Small intestine (tissue), 7 donors: ENCODE measurements at regions not wholly inside any gene's neighbourhood (a gene's known extent, or its start where the extent isn't known, plus 50 kb on each side); places are given as distances from the start of the nearest gene placed in this dataset.

Source experiments
- DNase-seq, 2 donors: peaks; one replicate each; pipeline versions ENCODE4 v3.0.0 to v3.0.0-alpha.2; 2013
- FAIRE-seq: peaks from 2 replicates; lab custom pipeline; 2012; peaks lifted over from hg19 to GRCh38; lab: Jason Lieb, UNC
- H3K27ac ChIP-seq, 3 donors: one replicate each; pipeline ENCODE4 v1.5.1; 2013; ENCODE audit warnings: low read length in 2 of 3, mild to moderate bottlenecking in 2 of 3, control low read depth in 1 of 3, inconsistent platforms in 1 of 3, low read depth in 1 of 3, moderate library complexity in 1 of 3
- H3K27me3 ChIP-seq, 3 donors: one replicate each; pipeline ENCODE4 v1.6.1; 2013; ENCODE audit warnings: low read length in 3 of 3, inconsistent platforms in 1 of 3; ENCODE audit not compliant: control insufficient read depth in 3 of 3, insufficient read depth in 3 of 3
- H3K36me3 ChIP-seq, 3 donors: one replicate each; pipeline ENCODE4 v1.6.1; 2013; ENCODE audit warnings: low read length in 3 of 3, inconsistent platforms in 1 of 3, low read depth in 1 of 3, mild to moderate bottlenecking in 1 of 3, moderate library complexity in 1 of 3; ENCODE audit not compliant: control insufficient read depth in 3 of 3, insufficient read depth in 2 of 3
- H3K4me1 ChIP-seq, 3 donors: one replicate each; pipeline ENCODE4 v1.6.1; 2013; ENCODE audit warnings: low read length in 2 of 3, inconsistent platforms in 1 of 3, low read depth in 1 of 3, mild to moderate bottlenecking in 1 of 3, moderate library complexity in 1 of 3; ENCODE audit not compliant: control insufficient read depth in 3 of 3, insufficient read depth in 2 of 3
- H3K4me3 ChIP-seq, 3 donors: one replicate each; pipeline ENCODE4 v1.5.1; 2013; ENCODE audit warnings: low read length in 3 of 3, control low read depth in 1 of 3, inconsistent platforms in 1 of 3, low read depth in 1 of 3, mild to moderate bottlenecking in 1 of 3, moderate library complexity in 1 of 3
- H3K9me3 ChIP-seq, 2 donors: one replicate each; pipeline ENCODE4 v1.6.1; 2013; ENCODE audit warnings: low read depth in 1 of 2, low read length in 1 of 2; ENCODE audit not compliant: control insufficient read depth in 2 of 2, insufficient read depth in 1 of 2
- WGBS, 3 donors: extraction: QIAGEN DNeasy Blood & Tissue Kit; methylation state at CpG; one replicate each; pipeline ENCODE4 v1.1.7; 2013; 5-methylcytosine and 5-hydroxymethylcytosine counted together
- donor health status: healthy with polysubstance abuse.
- donor health status: control.
- donor health status: control.
- donor health status: Bipolar disorder and iron deficiency.
- donor health status: healthy.

GRCh38 chr5:99133921-99134320, 205.1 kb upstream of the CHD1 start:
- no peaks in the 10 kb centered on the region for H3K27me3 ChIP-seq
- H3K36me3 ChIP-seq = no peaks in the 10 kb centered on the region
- FAIRE-seq (no peak), DNase-seq (no peak)
- H3K27ac ChIP-seq = no peak overlapping the region
- H3K4me3 ChIP-seq = no peak overlapping the region
- H3K9me3 ChIP-seq = no peaks in the 10 kb centered on the region
- H3K4me1 ChIP-seq = no peaks in the 10 kb centered on the region
- WGBS, 3 donors = 76 to 83% (median 77%) methylated on average over 4 of the region's 4 CpGs

DNA sequence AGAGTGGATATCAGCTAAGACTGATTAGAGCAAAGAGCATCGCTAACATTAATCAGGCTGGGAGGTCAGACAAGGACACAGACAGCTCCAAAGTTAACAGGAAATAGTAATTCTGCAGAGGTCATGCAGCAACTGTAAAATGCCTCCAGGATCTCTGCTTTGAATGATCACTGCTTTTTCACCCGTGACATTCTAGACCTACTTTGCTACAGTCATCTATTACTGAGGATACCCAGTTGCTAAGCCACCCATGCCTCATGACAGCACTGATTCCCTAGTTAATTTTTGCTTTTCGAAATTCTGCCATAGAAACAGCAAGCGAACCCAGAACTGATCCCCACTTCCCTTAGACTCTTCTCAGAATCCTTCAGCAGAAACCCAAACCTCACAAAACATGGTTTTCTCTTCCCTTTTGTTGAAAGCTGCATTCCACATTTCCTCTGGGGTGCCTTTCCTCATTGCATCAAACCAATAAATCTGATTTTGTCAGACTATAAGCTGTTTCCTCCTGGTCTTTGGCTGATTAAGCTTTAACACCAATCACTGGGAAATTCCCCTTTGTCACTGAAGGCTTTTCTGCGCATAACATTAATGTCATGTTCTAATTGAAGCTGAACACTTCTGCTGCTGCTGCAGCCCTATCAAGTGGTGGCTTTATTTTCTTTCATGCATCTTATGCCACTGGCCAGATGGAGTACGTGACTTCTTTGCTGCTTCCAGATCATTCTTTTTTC, 201.1 kb upstream of the CHD1 start:
- Histone ChIP-seq H3K9me3 (no peaks in the 10 kb centered on the region), H3K27me3 (no peaks in the 10 kb centered on the region), H3K36me3 (no peaks in the 10 kb centered on the region), H3K4me3 (no peak overlapping the region), H3K27ac (no peak overlapping the region), H3K4me1 (no peaks in the 10 kb centered on the region)
- no peak for DNase-seq
- FAIRE-seq = no peak
- WGBS, 3 donors = 50 to 59% (median 53%) methylated on average over 6 of the region's 6 CpGs

GRCh38 chr5:99122976-99123375, 194.2 kb upstream of the CHD1 start:
- DNase-seq (no peak), FAIRE-seq (no peak)
- Histone ChIP-seq H3K27ac (no peak overlapping the region), H3K36me3 (no peaks in the 10 kb centered on the region), H3K4me1 (no peaks in the 10 kb centered on the region), H3K4me3 (no peak overlapping the region), H3K9me3 (no peaks in the 10 kb centered on the region), H3K27me3 (no peaks in the 10 kb centered on the region)

DNA sequence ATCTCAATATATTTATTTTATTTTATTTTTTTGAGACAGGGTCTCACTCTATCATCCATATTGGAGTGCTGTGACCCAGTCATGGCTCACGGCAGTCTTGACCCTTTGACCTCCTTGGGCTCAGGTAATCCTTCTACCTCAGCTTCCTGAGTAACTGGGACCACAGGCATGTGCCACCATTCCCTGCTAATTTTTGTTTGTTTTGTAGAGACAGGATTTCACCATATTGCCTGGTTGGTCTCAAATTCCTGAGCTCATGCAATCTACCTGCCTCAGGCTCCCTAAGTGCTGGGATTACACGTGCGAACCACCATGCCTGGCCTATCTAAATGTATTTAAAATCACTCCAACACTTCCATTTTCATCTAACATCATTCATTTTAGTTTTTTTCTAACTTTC, 190.5 kb upstream of the CHD1 start:
- no peaks in the 10 kb centered on the region for H3K36me3 ChIP-seq
- no peaks in the 10 kb centered on the region for H3K4me1 ChIP-seq
- H3K27me3 ChIP-seq = no peaks in the 10 kb centered on the region
- DNase-seq (no peak), FAIRE-seq (no peak)
- H3K27ac ChIP-seq = no peak overlapping the region
- 79 to 82% (median 81%) methylated on average over 3 of the region's 3 CpGs for WGBS, 3 donors
- no peaks in the 10 kb centered on the region for H3K9me3 ChIP-seq
- H3K4me3 ChIP-seq = no peak overlapping the region

DNA sequence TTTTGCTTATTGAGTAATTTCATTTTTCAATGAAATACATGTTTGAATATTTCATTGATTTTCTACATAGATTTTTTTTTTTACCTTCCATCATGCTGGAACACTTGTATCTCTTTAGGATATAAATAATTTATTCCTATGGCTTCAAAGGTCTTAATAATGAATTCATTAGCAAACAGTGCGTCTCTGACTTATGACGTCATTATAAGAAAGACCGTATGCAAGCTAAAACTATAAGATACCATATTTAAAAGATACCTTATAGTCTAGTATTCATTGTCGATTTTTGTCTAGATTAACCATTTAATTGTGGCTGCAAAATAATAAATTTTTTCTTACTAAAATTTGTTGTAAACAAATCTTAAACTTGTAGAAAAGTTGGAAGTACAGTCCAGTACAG, 187.7 kb upstream of the CHD1 start:
- 66 to 78% (median 67%) methylated on average over 4 of the region's 4 CpGs for WGBS, 3 donors
- no peak for DNase-seq
- no peak for FAIRE-seq
- Histone ChIP-seq H3K4me3 (no peak overlapping the region), H3K4me1 (no peaks in the 10 kb centered on the region), H3K27me3 (no peaks in the 10 kb centered on the region), H3K27ac (no peak overlapping the region), H3K9me3 (no peaks in the 10 kb centered on the region), H3K36me3 (no peaks in the 10 kb centered on the region)

DNA sequence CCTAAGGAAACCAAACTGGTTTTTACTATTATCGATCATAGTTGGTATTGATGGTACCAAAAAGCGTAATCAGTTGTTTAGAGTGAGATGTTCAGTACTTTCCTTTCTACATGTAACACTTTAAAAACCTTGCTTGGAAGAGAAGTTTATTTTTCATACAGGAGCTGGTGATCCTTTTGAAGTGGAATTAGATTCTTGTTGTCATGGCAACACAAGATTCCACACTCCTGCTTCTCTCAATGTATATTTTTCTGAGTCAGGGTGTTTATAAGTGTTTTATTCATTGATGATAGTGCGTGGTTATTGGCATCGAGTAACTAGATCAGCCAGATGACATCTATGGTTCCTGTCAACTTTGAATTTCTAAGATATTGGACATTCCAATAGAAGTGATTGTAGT, 181.1 kb upstream of the CHD1 start:
- no peak for DNase-seq
- no peaks in the 10 kb centered on the region for H3K4me1 ChIP-seq
- H3K27me3 ChIP-seq = no peaks in the 10 kb centered on the region
- no peak for FAIRE-seq
- WGBS, 3 donors = 79 to 90% (median 81%) methylated on average over 4 of the region's 4 CpGs
- H3K36me3 ChIP-seq = no peaks in the 10 kb centered on the region
- no peak overlapping the region for H3K4me3 ChIP-seq
- H3K27ac ChIP-seq = no peak overlapping the region
- no peaks in the 10 kb centered on the region for H3K9me3 ChIP-seq

DNA sequence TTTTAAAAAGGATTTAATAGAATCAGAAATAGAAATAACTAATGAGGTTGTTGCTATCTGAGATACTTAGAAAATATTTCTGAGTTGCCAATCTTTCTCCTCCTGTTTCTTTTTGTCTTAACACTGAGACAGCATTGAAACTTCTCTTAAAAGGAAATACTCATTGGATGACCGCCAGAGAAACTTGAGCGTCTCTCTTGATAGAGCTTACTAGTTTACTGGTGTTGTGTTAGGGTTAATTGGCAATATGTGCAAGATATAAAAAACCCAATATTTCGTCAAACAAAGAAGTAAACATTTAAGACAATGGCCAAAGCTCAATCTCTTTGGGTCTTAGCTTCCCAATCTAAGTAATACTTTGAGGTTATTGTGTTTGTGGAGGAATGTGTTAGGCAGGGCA, 176.4 kb upstream of the CHD1 start:
- no peaks in the 10 kb centered on the region for H3K27me3 ChIP-seq

GRCh38 chr5:99104538-99105132, 175.8 kb upstream of the CHD1 start:
- FAIRE-seq (peak; percentile 33), DNase-seq (peak; percentile 16 to 20)

More for the DNA sequence above, 176.4 kb upstream of the CHD1 start:
- WGBS, 3 donors = 34 to 43% (median 41%) methylated on average over 3 of the region's 3 CpGs
- FAIRE-seq (no peak), DNase-seq (no peak)
- Histone ChIP-seq H3K9me3 (no peaks in the 10 kb centered on the region), H3K36me3 (no peaks in the 10 kb centered on the region), H3K4me3 (no peak overlapping the region), H3K27ac (no peak overlapping the region), H3K4me1 (no peaks in the 10 kb centered on the region)

More at GRCh38 chr5:99104538-99105132, 175.8 kb upstream of the CHD1 start:
- H3K9me3 ChIP-seq = no peaks in the 10 kb centered on the region
- no peak overlapping the region for H3K4me3 ChIP-seq
- H3K4me1 ChIP-seq = no peaks in the 10 kb centered on the region
- WGBS, 3 donors = 1 to 3% (median 1%) methylated on average over 2 of the region's 2 CpGs
- H3K36me3 ChIP-seq = no peaks in the 10 kb centered on the region
- no peaks in the 10 kb centered on the region for H3K27me3 ChIP-seq
- no peak overlapping the region for H3K27ac ChIP-seq
